CD14-positive monocyte (primary cell): ENCODE measurements at regions not wholly inside any gene's neighbourhood (a gene's known extent, or its start where the extent isn't known, plus 50 kb on each side); places are given as distances from the start of the nearest gene placed in this dataset.
A peak's percentile ranks its signal among the peaks of the same experiment; 100 is the strongest.

Experiments
- DNase-seq, 3 donors: peaks; one replicate each; pipeline ENCODE4 v3.0.0-alpha.2; 2011 to 2022
- H2AFZ ChIP-seq: 2 replicates; pipeline ENCODE4 v1.6.0; 2012; ENCODE audit warnings: mild to moderate bottlenecking, low read depth, low read length, inconsistent platforms; ENCODE audit not compliant: insufficient read depth, poor library complexity, severe bottlenecking
- H3K27ac ChIP-seq, 2 donors: 1 replicate in 1 of 2; 2 replicates in 1 of 2; pipeline ENCODE4 v1.5.1; 2012 to 2013; ENCODE audit warnings: low read length in 2 of 2, control low read depth in 1 of 2, inconsistent platforms in 1 of 2, low read depth in 1 of 2, mild to moderate bottlenecking in 1 of 2
- H3K27me3 ChIP-seq, 2 donors: one replicate each; pipeline versions ENCODE4 v1.6.0 to v1.6.1; 2011 to 2013; ENCODE audit warnings: low read length in 2 of 2; ENCODE audit not compliant: control insufficient read depth in 2 of 2, insufficient read depth in 2 of 2
- H3K36me3 ChIP-seq, 2 donors: replicated peaks in 1 of 2; 1 replicate in 1 of 2; 2 replicates in 1 of 2; pipeline versions ENCODE4 v1.5.1 to v1.6.1; 2012 to 2013; ENCODE audit warnings: low read length in 2 of 2, control low read depth in 1 of 2, inconsistent platforms in 1 of 2, mild to moderate bottlenecking in 1 of 2; ENCODE audit not compliant: insufficient read depth in 2 of 2, control insufficient read depth in 1 of 2
- H3K4me1 ChIP-seq, 2 donors: 1 replicate in 1 of 2; 2 replicates in 1 of 2; pipeline versions ENCODE4 v1.5.1 to v1.6.1; 2012 to 2013; ENCODE audit warnings: low read length in 2 of 2, control low read depth in 1 of 2, inconsistent platforms in 1 of 2, mild to moderate bottlenecking in 1 of 2, moderate library complexity in 1 of 2; ENCODE audit not compliant: insufficient read depth in 2 of 2, control insufficient read depth in 1 of 2
- H3K4me2 ChIP-seq: replicated peaks from 2 replicates; pipeline ENCODE3; 2012; ENCODE audit warnings: low read length, moderate library complexity, mild to moderate bottlenecking; ENCODE audit not compliant: poor library complexity, severe bottlenecking; ENCODE audit errors: extremely low read depth
- H3K4me3 ChIP-seq, 3 experiments: fragments of 200-600 bp in 1 of 3; sonication (generic) in 1 of 3; replicated peaks in 1 of 3; 1 replicate in 2 of 3; 2 replicates in 1 of 3; pipeline ENCODE4 v1.5.1; 2011 to 2013; ENCODE audit warnings: low read length in 3 of 3, mild to moderate bottlenecking in 3 of 3, control low read depth in 2 of 3, low read depth in 2 of 3, inconsistent platforms in 1 of 3, moderate library complexity in 1 of 3
- H3K79me2 ChIP-seq: 2 replicates; pipeline ENCODE4 v1.6.0; 2012; ENCODE audit warnings: mild to moderate bottlenecking, control low read depth, inconsistent platforms, low read length, moderate library complexity; ENCODE audit not compliant: insufficient read depth
- H3K9ac ChIP-seq: 2 replicates; pipeline ENCODE4 v1.6.0; 2017; ENCODE audit warnings: low read length, mild to moderate bottlenecking; ENCODE audit not compliant: insufficient read depth, poor library complexity, severe bottlenecking
- H3K9me3 ChIP-seq, 2 donors: replicated peaks in 1 of 2; 1 replicate in 1 of 2; 2 replicates in 1 of 2; pipeline versions ENCODE4 v1.5.1 to v1.6.1; 2012 to 2013; ENCODE audit warnings: low read length in 2 of 2, control low read depth in 1 of 2; ENCODE audit not compliant: control insufficient read depth in 1 of 2, insufficient read depth in 1 of 2
- H4K20me1 ChIP-seq: 2 replicates; pipeline ENCODE4 v1.6.0; 2012; ENCODE audit warnings: mild to moderate bottlenecking, low read length, control low read depth, moderate library complexity; ENCODE audit not compliant: insufficient read depth
- H3K27ac Mint-ChIP-seq, 7 donors: one replicate each; pipeline ENCODE4 v1.8.0; 2020; ENCODE audit warnings: mild to moderate bottlenecking in 7 of 7, mixed read lengths in 7 of 7, moderate library complexity in 6 of 7, inconsistent platforms in 2 of 7
- H3K27me3 Mint-ChIP-seq, 3 donors: one replicate each; pipeline ENCODE4 v1.8.0; 2021 to 2022; ENCODE audit warnings: low read depth in 3 of 3, mild to moderate bottlenecking in 3 of 3, mixed read lengths in 3 of 3, moderate library complexity in 3 of 3, inconsistent platforms in 1 of 3
- H3K36me3 Mint-ChIP-seq, 2 donors: one replicate each; pipeline ENCODE4 v1.8.0; 2020; ENCODE audit warnings: mixed read lengths in 2 of 2, inconsistent platforms in 1 of 2, mild to moderate bottlenecking in 1 of 2
- H3K4me1 Mint-ChIP-seq: one replicate; pipeline ENCODE4 v1.8.0; 2020; ENCODE audit warnings: mild to moderate bottlenecking, mixed read lengths
- H3K4me3 Mint-ChIP-seq, 2 donors: one replicate each; pipeline ENCODE4 v1.8.0; 2020; ENCODE audit warnings: mild to moderate bottlenecking in 2 of 2, mixed read lengths in 2 of 2, moderate library complexity in 1 of 2
- H3K9me3 Mint-ChIP-seq, 7 donors: one replicate each; pipeline ENCODE4 v1.8.0; 2020 to 2022; ENCODE audit warnings: mixed read lengths in 7 of 7, mild to moderate bottlenecking in 6 of 7, moderate library complexity in 6 of 7, inconsistent platforms in 2 of 7
- CTCF ChIP-seq: fragments of 200-600 bp; IDR thresholded peaks from one replicate; pipeline ENCODE4 v1.8.0; 2022; ENCODE audit warnings: antibody characterized with exemption, mild to moderate bottlenecking
- WGBS: methylation state at CpG from one replicate; pipeline ENCODE4 v1.1.5; 2013; ENCODE audit warnings: missing lambda C conversion rate; ENCODE audit not compliant: insufficient coverage; 5-methylcytosine and 5-hydroxymethylcytosine counted together
- intact Hi-C, 2 donors: fragments of 100-400 bp; cut with micrococcal nuclease; formaldehyde crosslinking; loops; one replicate each; pipeline versions ENCODE4 v1.15.0 to v1.15.1; 2023

- H3K27me3 Mint-ChIP-seq: peaks cover 0 to 7% (median 5%) of the 10 kb centered on the region in 3 donors
- 77% methylated on average over 10 of the region's 10 CpGs for WGBS
- TF ChIP-seq CTCF: no peak
- Histone ChIP-seq H2AFZ (no peak overlapping the region), H3K27me3 (no peaks in the 10 kb centered on the region), H3K27ac (no peak overlapping the region), H3K79me2 (no peaks in the 10 kb centered on the region), H4K20me1 (no peaks in the 10 kb centered on the region), H3K9ac (no peak overlapping the region), H3K9me3 (no peaks in the 10 kb centered on the region), H3K4me2 (no peak overlapping the region), H3K36me3 (no peaks in the 10 kb centered on the region), H3K4me3 (no peak overlapping the region), H3K4me1 (no peaks in the 10 kb centered on the region)
- H3K4me3 Mint-ChIP-seq: no peak overlapping the region
- intact Hi-C loops: no loop called here
- H3K4me1 Mint-ChIP-seq: no peaks in the 10 kb centered on the region
- H3K36me3 Mint-ChIP-seq: no peaks in the 10 kb centered on the region
- H3K9me3 Mint-ChIP-seq: peaks cover 0 to 5% (median 0%) of the 10 kb centered on the region in 7 donors
- no peak for DNase-seq
- peak overlapping the region in 1 of 7 donors; percentile 36 for H3K27ac Mint-ChIP-seq
These were observed 173.4 kb downstream of the TMEM200C start for GRCh38 chr18:5721924-5722323.

- H4K20me1 ChIP-seq: no peaks in the 10 kb centered on the region
- H3K4me2 ChIP-seq: no peak overlapping the region
- Mint-ChIP-seq H3K9me3 (peaks cover 0 to 5% (median 0%) of the 10 kb centered on the region in 7 donors), H3K36me3 (no peaks in the 10 kb centered on the region), H3K27me3 (peaks cover 2 to 8% (median 5%) of the 10 kb centered on the region in 3 donors), H3K27ac (no peak overlapping the region), H3K4me3 (no peak overlapping the region), H3K4me1 (no peaks in the 10 kb centered on the region)
- no peak overlapping the region for H3K4me3 ChIP-seq
- H3K27ac ChIP-seq: no peak overlapping the region
- H3K9me3 ChIP-seq: no peaks in the 10 kb centered on the region
- no peaks in the 10 kb centered on the region for H3K79me2 ChIP-seq
- no peaks in the 10 kb centered on the region for H3K27me3 ChIP-seq
- H3K36me3 ChIP-seq: no peaks in the 10 kb centered on the region
- no peak overlapping the region for H2AFZ ChIP-seq
- intact Hi-C loops: no loop called here
- H3K4me1 ChIP-seq: no peaks in the 10 kb centered on the region
- DNase-seq: no peak
- no peak overlapping the region for H3K9ac ChIP-seq
- TF ChIP-seq CTCF: no peak
- 76% methylated on average over 9 of the region's 9 CpGs for WGBS
These were observed 175.2 kb downstream of the TMEM200C start for GRCh38 chr18:5720132-5720531.
